Stimulated activated CD4-positive, alpha-beta T cell treated with anti-CD3 and anti-CD28 coated beads, Interleukin-1b, Interleukin-23, amount 100 ng/mL, for 1 hour (primary cell): ENCODE measurements at regions not wholly inside any gene's neighbourhood (a gene's known extent, or its start where the extent isn't known, plus 50 kb on each side); places are given as distances from the start of the nearest gene placed in this dataset.
"Not testable (repeated sequence)": the region's sequence is repeated elsewhere in the genome, so short reads cannot be mapped to it uniquely, and the experiment has no call there.

Experiments used
- DNase-seq, 2 donors: peaks; one replicate each; pipeline ENCODE4 v3.0.0-alpha.2; 2020; ENCODE audit warnings: low read depth in 2 of 2

- DNase-seq: no peak
Observed at GRCh38 chr5:101653996-101654395, 642.1 kb downstream of the SLCO4C1 start.

GRCh38 chr5:101647861-101648260, 648.2 kb downstream of the SLCO4C1 start:
- no peak for DNase-seq

GRCh38 chr5:101643794-101644193, 652.3 kb downstream of the SLCO4C1 start:
- DNase-seq: no peak

- DNase-seq: no peak
Observed at GRCh38 chr5:101637599-101637998, 658.5 kb downstream of the SLCO4C1 start.

- not testable (repeated sequence) for DNase-seq
Observed at GRCh38 chr5:101627770-101628169, 668.3 kb downstream of the SLCO4C1 start.

- DNase-seq: no peak
Observed at GRCh38 chr5:101626572-101626971, 669.5 kb downstream of the SLCO4C1 start.

- DNase-seq: no peak
Observed at GRCh38 chr5:101611039-101611438, 685.0 kb downstream of the SLCO4C1 start.

GRCh38 chr5:101608322-101608721, 687.8 kb downstream of the SLCO4C1 start:
- DNase-seq: no peak

GRCh38 chr5:101605700-101606099, 690.4 kb downstream of the SLCO4C1 start:
- no peak for DNase-seq

GRCh38 chr5:101600614-101601013, 695.5 kb downstream of the SLCO4C1 start:
- no peak for DNase-seq

- DNase-seq: no peak
Observed at GRCh38 chr5:101590384-101590783, 687.3 kb upstream of the ST8SIA4 start.

GRCh38 chr5:101585366-101585765, 682.3 kb upstream of the ST8SIA4 start:
- no peak for DNase-seq

GRCh38 chr5:101580591-101580990, 677.5 kb upstream of the ST8SIA4 start:
- DNase-seq: no peak

GRCh38 chr5:101574017-101574416, 670.9 kb upstream of the ST8SIA4 start:
- no peak for DNase-seq

GRCh38 chr5:101561018-101561417, 657.9 kb upstream of the ST8SIA4 start:
- no peak for DNase-seq

- DNase-seq: no peak
Observed at GRCh38 chr5:101543780-101544179, 640.7 kb upstream of the ST8SIA4 start.

GRCh38 chr5:101539315-101539714, 636.2 kb upstream of the ST8SIA4 start:
- no peak for DNase-seq

- no peak for DNase-seq
Observed at GRCh38 chr5:101535626-101536025, 632.5 kb upstream of the ST8SIA4 start.

GRCh38 chr5:101534491-101535110, 631.5 kb upstream of the ST8SIA4 start:
- DNase-seq: no peak

GRCh38 chr5:101532430-101532829, 629.3 kb upstream of the ST8SIA4 start:
- DNase-seq: no peak

GRCh38 chr5:101531026-101531425, 627.9 kb upstream of the ST8SIA4 start:
- no peak for DNase-seq

- not testable (repeated sequence) for DNase-seq
Observed at GRCh38 chr5:101529094-101529493, 626.0 kb upstream of the ST8SIA4 start.

- no peak for DNase-seq
Observed at GRCh38 chr5:101520417-101520816, 617.3 kb upstream of the ST8SIA4 start.

GRCh38 chr5:101517795-101518194, 614.7 kb upstream of the ST8SIA4 start:
- DNase-seq: no peak
